ENCODE measurements at regions not wholly inside any gene's neighbourhood (a gene's known extent, or its start where the extent isn't known, plus 50 kb on each side); places are given as distances from the start of the nearest gene placed in this dataset.
A peak's percentile ranks its signal among the peaks of the same experiment; 100 is the strongest.

DNA sequence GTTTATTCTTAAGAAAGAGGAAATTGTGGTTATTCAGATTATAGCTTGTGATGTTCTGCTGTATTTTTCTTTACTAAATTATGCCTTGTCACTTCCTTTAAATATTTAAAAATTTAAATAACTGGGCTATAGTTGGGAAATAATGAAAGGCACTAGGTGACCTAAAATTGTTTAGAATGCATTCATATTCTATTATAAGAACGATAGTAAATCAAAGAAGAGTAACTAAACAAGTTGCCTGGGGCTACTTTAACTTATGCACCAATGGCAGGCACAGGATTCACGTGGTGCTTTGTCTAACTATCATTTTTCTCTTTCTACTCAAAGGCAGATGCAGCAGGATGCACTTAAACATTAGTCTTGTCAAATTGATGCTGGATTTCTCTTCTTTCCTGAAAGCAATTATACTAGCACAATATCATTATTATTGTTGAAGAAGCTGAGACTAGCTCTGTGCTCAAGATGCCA, 190.7 kb upstream of the PPFIA2 start:
- peak; percentile 83 to 88 for DNase-seq

DNA sequence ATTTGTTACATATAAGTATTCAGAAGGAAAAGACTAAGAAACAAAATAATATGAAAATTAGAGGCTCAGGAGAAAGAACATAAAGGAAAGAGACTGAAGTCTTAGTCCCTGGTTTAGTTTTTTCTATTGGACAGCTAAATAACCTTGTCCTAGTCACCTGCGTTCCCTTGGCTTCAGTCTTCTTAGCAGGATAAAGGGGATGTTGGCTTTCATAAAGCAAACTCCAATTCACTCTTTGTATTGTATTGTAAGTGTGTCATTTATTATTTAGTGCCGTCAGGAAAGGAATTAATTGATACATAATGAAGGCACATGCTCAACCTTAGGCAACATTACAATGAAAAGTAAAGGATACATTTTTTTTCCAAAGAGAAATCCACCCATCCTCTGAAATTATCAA, 190.3 kb upstream of the PPFIA2 start:
- DNase-seq: no peak

DNA sequence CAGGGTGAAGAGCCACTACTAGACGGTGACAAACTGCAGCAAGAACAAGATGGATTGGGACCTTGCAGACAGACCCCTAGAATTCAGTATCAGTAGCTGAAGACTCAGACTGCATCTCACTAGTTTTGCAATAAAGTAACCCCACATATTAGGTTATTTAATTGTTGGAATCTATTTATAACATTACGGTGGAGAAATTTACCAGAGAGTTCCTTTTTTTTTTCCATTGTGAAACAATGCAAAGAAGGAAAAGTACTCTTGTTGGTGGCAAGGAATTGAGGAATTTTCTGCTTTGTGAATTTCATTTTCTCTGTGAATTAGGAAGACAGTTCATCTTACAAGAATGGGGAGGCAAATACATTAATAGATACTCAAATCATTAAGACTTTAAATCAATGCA, 185.7 kb upstream of the PPFIA2 start:
- DNase-seq: no peak

DNA sequence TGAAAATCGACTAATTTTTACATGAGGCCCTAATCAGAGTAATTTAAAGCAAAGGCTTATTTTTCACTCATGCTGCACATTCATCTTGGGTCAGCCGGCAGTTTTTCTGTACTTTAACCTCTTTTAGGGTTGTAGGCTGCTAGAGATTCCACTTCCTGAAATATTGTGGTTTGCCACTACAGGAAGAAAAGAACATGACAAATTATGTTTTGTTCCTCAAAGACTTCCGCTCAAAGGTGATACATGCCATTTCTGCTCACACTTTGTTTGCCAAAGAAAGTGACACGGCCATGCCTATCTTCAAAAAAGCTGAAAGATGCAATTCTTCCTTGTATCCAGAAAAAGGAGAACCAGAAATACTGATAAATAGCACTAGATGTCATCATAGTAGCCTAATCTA, 183.4 kb upstream of the PPFIA2 start:
- peak; percentile 85 to 92 for DNase-seq

DNA sequence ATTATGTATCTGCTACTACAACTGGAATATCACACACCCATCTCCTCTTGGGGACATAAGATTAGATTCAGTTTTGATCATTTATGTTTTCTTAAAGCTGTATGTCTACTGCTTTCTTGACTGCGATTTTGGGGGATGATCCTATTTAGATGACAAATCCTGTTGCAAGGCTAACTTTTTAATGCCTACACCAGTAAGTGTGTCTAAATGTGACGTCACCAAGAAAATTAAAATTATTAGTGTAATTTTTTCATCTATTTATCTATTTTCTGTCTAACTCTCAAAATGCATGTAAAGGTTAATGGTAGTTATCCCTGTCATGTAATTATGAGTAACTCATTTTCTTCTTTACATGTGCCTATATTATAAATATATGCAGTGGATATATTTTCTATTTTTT, 170.9 kb upstream of the PPFIA2 start:
- no peak for DNase-seq

- DNase-seq: no peak
Measured at GRCh38 chr12:81896771-81897170, 137.6 kb upstream of the PPFIA2 start.

DNA sequence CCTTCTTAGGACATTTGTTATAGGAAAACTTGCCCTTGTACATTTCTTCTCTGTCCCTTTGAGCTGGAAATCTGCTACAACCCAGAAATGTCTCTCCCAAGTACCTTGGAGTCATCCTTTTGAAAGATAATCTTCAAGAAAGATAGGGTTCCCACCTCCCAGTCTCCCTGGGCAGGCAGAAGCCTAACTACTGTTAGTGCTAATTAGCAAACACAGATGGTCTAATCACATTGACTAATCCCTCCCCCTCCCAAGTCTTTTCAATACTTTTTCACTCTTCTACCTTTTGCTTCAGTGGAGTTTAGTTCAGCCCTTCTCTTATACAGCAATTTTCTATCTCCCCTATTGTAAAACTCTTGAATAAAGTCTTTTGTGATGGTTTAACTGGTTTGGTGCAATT, 129.8 kb upstream of the PPFIA2 start:
- no peak for DNase-seq

- DNase-seq: no peak
Measured at GRCh38 chr12:81888106-81888740, 129.1 kb upstream of the PPFIA2 start.

DNA sequence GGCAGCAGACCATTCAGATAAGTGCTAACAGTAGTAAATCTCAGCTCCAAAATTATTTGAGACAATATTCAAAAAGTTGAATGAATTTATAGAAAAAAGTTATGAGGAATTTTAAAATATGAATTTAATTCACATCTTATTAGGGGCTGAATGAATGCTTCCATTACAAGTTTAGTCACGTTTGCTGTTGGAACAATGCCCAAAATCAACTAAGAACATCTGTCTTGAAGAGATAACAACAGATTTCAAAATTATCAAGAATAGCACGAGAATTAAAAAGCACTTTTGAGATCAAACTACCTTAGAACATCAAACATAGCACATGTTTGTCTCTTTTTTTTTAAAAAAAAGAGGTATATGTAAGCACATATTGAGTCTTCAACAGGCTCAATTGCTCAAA, 115.4 kb upstream of the PPFIA2 start:
- DNase-seq: no peak

GRCh38 chr12:81874166-81874565, 115.0 kb upstream of the PPFIA2 start:
- no peak for DNase-seq

GRCh38 chr12:81872400-81872799, 113.2 kb upstream of the PPFIA2 start:
- DNase-seq: no peak

- no peak for DNase-seq
Measured at GRCh38 chr12:81866081-81866480, 106.9 kb upstream of the PPFIA2 start.

DNA sequence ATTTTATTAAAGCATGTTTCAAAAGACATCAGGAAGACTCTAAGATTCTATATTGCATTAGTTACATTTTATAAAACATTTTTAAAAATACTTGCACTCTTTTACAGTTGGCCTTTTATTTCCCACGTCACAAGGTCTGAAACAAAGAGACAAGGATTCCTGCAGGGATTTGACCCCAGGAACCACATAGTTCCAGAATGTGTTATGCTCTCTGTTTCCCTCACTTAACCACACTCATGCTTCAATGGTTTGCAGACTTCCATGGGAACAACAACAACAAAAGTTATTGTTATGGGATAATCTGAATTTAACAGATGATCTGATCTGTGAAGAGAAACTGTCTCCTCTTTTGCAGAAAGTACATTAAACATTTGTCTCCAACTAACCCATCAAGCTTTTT, 104.3 kb upstream of the PPFIA2 start:
- DNase-seq: no peak

GRCh38 chr12:81859521-81859920, 100.4 kb upstream of the PPFIA2 start:
- DNase-seq: no peak

- no peak for DNase-seq
Measured at GRCh38 chr12:81843599-81843998, 84.4 kb upstream of the PPFIA2 start.

- no peak for DNase-seq
Measured at GRCh38 chr12:81835783-81836182, 76.6 kb upstream of the PPFIA2 start.

GRCh38 chr12:81819991-81820633, 61.0 kb upstream of the PPFIA2 start:
- no peak for DNase-seq

DNA sequence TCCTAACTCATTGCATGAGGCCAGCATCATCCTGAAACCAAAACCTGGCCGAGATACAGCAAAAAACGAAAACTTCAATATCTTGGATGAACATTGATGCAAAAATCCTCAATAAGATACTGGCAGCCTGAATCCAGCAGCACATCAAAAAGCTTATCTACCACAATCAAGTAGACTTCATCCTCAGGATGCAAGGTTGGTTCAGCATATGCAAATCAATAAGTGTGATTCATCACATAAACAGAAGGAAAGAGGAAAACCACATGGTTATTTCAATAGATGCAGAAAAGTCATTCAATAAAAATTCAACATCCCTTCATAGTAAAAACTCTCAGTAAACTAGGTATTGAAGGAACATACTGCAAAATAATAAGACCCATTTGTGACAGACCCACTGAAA, 56.5 kb upstream of the PPFIA2 start:
- no peak for DNase-seq

DNA sequence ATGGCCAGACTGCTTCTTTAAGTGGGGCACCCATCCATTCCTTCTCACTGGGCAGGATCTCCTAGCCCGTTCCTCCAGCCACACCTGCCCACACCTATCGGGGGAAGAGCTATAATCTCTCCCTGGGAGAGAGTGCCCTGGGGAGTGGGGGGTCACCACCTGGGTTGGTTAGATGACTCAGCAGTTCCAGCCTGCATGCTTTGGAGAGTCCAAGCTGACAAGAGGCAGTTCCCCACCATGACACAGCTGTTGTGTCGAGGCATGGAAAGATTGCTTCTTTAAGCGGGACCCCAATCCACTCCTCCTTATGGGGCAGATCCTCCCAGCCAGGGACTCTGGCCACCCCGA, 52.6 kb upstream of the PPFIA2 start:
- DNase-seq: no peak

- DNase-seq: peak in 1 of 2 experiments; percentile 4
Measured at GRCh38 chr12:81811061-81811777, 52.1 kb upstream of the PPFIA2 start.

DNA sequence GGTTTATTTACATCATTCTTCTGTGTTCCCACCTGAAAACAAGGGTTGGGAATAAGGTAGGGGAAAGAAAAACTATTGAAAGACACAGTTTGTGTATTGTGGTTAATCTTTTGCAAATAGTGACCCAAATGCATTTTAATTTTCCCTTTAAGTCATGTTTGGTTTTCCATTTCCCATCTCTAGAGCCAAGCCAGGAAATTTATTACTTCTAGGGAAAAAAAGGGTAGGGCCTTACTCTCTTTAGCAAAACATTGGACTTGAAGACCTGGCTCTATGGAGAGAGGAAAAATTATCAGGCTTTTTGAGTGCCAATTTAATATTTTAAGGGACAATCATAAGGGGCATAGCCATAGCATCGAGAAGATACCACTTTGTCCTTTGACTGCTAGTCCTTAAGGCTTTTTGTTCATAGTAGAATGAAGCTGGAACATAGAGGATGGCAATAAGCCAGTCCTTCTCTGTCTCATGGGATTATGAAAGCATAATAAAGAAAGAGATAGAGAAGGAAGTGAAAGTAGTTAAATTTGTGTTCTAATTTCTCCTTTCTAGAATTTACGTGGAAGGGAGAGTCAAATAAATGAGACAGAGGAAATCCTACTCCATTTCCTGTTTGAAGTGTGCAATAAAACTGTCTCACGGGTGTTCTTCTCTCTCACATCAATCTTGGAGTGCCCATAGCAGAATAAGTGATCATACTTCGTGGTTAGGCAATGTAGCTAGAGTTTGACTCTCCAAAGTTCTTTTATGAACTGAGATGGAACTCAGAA, 50.9 kb upstream of the PPFIA2 start:
- peak; percentile 29 to 37 for DNase-seq

GRCh38 chr12:81809113-81809777, 50.1 kb upstream of the PPFIA2 start:
- no peak for DNase-seq

All from AML-193 (cell line).